Fibroblast of skin of abdomen (primary cell): ENCODE measurements at regions not wholly inside any gene's neighbourhood (a gene's known extent, or its start where the extent isn't known, plus 50 kb on each side); places are given as distances from the start of the nearest gene placed in this dataset.
A peak's percentile ranks its signal among the peaks of the same experiment; 100 is the strongest.

Experiments
- DNase-seq: peaks from one replicate; pipeline ENCODE4 v3.0.0-alpha.2; 2013

DNA sequence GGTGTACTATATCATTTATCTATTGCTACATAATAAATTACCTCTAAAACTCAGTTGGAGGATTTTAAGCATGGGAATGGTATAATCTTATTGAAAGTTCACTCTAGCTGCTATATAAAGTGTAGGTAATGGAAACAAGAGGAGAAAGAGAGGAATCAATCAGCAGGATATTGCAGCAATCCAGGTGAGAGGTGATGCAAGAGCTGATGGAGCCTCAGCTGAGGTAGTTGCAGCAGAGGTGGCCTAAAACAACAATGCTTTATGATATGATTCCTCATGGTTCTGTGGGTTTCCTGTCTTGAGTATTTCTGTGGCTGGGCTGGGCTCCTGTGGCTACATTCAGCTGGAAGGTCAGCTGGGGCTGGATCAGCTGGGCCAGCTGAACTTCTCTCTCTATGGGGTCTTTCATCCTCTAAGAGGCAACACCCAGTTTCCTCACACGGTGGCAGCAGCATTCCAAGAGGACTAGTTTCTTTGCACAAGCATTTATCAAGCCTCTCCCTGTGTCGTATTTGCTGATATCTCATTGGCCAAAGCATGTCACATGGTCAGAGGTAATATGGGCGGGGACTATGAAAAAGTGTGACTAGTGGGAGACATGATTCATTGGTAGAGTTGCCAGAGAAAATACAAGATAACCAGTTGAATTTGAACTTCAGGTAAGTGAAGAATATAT, 135.4 kb upstream of the LARGE1 start:
- no peak for DNase-seq

DNA sequence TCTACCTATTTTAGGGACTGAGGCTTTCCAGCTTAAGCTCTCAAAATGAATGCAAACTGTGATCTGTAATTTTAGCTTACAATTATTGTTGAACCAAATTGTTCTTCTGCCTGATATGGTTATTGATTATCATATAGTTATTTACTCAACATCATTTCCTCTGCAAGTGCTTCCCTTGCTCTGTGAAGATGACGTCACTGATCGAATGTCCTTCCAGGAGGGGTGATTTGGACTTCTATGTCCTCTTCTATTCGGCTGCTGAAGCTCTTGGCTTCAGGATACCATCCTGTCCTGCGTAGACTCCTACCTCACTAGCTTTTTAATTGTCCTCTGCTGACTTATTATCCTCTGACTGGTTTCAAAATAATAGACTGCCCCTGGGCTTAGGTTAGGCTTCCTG, 137.4 kb upstream of the LARGE1 start:
- no peak for DNase-seq

DNA sequence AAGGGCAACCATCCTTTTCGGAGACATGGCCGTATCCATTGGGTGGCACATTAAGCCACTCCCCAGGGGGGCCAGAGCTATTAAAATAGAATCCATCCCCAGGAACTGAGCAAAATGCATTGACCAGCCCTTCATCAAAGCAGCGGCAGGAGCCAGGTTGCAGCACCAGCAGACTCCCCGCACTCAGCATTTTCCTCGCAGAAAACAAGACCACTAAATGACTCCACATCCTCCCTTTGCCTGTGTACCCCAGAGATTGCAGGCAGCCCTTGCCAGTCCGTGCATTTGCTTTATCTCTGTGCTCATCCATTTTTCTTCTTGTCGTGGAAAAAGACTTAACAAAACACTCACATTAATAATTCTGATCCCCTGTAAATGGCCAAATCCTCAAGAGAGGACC, 144.4 kb upstream of the LARGE1 start:
- DNase-seq, result no peak

DNA sequence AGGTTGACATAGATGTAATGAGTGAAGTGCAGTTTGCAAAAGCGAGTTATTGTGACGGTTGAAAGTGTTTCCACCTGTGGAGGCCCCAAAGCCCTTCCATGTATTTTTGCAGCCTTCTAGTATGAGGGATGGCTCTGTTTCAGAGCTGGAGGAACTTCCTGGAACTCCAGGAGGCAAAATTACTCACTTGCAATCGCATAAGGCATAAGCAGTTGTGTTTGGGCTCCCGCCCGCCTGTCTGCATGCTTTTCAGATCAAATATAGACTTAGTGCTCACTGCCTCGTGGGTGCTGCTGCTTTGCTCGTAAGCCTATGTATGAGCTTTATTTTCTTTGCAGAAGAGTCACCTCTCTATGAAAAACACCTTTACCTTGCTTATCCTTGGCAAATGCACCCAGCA, 146.8 kb upstream of the LARGE1 start:
- DNase-seq, result no peak

DNA sequence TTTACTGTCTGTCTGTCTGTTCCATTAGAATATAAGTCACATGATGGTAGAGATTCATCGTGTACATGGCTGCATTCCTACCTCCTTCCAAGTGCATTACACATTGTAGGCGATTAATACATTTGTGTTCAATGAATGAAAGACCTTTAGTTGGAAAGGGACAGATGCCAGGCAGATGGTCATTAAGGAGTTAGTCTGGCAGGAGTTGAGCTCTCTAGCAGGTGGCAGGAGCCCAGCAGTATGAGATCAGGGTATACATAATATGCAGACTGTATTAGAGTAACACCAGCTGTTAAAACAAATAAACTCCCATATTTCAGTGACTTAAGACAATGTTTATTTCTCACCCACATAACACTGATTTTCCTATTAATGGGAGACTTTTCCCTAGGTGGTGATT, 147.7 kb upstream of the LARGE1 start:
- no peak for DNase-seq

DNA sequence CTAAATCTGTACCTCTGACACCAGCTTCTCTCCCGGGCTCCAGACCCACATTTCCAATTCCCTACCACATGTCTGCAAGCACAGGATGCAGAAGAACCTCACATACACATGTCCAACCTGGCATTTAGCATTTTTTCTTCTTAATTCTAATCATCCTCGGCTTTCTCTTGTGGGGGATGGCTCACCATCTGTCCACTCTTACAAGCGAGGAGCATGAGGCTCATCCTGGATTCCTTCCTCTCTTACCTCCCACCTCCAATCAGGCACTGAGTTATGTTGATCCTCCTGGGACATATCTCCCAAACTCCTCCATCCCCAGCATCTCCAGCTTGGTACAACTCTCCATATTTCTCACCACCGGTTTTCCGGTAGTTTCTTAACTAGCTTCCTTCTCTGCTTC, 149.8 kb upstream of the LARGE1 start:
- DNase-seq, result no peak

DNA sequence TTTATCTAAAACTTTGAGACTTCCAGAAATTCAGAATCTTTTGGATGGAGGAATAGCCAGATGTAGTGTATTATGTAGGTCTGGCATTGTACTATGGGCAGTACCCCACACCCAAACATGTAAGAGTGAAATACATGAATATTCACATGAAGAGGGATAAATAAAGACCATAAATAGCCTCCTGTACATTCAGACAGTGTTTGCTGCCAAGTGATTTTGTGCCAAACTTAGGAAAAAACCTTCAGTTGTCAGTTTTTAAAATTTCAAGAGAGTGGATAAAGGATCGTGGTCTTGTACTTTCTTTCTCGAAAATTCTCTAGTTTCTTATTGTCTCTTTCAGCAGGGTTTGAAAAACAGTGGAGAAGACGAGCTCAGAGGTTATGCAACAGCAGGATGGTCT, 150.3 kb upstream of the LARGE1 start:
- DNase-seq, result no peak

DNA sequence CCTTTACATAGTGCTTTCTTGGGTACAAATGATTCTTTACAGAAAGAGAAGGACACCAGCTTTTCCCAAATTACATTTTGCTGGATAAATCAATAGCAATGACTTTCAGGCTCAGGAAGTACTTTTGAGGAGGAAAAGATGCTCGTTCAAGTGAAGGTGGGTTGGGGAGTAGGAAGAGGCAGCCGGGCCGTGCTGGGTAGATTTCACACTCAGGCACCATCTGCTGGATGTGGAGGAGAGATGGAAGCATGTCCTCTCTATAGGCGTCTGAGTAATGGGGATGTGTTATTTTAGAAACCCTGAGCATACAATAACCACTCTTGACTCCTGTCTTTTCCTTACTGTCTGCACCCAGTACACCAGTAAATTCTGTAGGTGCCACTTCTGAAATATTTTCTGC, 152.3 kb upstream of the LARGE1 start:
- DNase-seq, result no peak

DNA sequence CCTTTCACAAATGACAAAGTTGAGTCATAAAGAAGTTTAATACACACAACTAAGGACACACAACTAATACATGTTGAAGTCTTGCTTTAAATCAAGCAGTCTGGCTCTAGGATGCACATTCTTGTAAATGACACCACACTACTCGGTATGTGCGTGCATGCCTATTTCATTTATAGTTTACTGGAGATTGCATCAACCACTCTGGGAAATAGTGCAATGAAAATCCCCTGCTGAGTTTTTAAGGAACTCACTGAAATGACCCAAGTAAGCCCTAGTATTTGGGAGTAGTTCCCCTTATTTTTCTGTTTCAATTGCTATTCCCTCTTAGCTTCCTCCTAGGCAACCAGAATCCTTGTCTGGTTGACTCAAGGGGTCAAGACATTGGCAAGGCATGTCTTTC, 160.2 kb upstream of the LARGE1 start:
- DNase-seq, result no peak

DNA sequence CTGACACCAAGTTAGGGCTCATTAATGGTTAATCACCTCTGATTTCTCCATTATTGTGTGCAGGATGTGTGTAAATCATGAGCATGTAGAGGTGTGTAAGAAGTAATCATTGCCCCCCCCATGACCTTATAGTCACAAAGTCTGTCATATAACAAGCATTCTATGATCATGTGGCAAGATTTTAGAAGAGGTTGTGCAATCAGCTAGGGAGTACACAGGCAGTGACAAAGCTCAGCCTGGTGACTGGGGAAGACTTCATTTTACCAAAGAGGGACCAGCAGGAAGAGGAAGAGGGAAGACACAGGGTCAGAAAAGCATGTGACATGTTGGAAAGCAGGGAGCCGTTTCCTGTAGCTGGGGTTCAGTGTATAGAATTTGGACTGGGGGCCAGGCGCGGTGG, 176.5 kb upstream of the LARGE1 start:
- DNase-seq, result no peak

DNA sequence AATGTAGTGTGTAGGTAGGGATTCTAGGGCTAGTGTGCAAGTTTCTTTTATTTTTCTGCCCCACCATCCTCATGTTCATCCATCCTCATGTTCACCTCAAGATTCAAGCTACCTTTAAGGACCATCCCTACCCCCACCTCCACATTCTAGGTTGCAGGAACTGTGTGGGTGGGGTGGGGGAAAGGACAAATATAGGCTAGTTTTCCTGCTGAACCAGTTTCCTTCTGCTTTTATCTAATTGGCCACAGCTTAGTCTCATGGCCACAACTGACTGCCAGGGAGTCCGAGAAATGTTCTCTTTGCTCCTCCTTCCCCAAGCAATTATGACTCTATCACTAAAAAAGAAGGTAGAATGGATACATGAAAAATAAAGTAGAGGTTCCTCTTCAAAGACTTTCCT, 179.0 kb upstream of the LARGE1 start:
- no peak for DNase-seq

DNA sequence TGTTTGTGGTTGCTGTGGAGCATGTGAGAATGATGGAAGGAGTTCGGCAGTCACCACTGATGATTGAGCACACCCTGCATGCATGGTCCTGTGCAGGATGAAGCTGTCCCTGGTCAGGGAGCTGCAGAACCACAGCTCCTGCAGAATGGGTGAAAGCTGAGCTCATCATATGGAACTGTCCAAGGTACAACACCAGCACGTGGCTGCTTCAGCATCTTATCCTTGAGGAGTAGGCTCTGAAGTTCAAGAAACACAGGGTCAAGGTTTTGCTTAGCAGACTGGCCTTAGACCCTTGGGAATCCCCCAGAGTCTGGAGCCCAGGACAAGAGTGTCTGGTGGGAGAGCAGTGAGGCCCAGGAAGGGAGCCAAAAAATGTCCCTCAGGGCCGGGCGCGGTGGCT, 182.4 kb upstream of the LARGE1 start:
- no peak for DNase-seq

DNA sequence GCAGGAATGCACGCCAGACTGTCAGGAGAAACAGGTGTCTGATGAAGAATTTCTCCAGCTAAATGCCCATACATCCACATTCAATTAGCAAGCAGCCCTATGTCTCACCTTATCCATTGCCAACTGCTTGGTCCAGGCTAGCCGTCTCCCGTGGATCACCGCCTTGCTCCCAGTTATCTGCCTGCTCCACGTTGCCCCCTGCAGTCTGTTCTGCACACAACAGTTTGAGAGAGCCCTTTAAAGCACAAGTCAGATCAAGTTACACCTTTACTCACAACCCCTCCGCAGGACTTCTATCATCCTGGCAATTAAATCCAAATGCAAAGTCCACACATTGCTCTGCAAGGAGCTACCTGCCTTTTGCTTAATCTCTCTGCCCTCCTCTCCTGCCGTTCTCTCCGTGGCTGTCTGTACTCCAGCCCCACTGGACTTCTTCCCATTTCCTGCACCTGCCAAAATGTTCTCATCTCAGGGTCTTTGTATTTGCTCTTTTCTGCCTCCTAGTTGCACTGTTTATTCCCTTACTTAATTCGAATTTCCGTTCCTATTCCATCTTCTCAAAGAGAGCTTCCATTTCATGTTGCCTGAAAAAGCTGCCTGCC, 185.3 kb upstream of the LARGE1 start:
- no peak for DNase-seq

DNA sequence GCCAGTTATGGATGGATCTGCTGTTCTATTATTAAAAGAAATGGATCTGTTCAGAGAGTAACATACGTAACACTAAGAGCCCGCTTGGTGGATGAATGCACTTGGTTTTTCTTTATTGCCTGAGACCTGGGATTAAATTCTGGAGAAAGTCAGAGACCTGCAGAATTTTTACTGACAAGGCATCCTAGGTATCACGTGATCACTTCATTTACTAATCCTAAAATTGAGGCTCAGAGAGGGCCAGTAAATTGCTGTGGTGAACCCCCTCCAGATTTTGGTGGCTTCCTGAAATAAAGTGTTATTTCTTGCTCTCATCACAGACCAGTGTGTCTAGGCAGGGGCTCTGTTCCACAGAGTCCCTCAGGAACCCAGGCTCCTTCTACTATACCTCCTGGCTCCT, 187.9 kb upstream of the LARGE1 start:
- DNase-seq, result no peak

DNA sequence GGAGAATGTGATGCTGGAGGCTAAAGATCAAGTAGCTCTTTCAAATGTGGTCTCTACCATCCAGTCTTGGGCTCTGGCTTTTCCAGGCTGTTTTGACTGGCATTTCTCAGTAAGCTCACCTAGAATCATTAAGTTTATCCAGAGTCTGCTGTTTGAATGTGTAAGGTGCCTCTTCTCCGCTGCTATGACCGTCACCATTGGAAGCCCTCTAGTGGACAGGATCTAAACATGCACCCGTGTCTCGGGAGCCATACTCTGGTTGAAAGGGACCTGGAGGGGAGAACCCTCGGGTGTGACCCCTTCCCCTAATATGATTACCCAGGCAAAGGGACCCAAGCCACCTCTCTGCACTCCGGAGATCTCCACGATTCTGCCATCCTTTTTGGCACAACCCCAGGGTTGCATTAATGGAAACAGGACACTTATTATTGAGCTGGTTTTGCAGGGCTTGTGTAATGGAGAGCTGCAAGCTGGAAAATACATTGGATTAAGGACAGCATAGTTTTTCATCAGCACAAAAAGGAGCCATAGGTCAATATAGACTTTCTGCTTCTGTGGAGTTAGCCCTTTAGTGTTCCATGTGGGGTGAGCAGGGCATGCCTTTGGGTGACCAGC, 191.0 kb upstream of the LARGE1 start:
- DNase-seq, result peak; percentile 6

DNA sequence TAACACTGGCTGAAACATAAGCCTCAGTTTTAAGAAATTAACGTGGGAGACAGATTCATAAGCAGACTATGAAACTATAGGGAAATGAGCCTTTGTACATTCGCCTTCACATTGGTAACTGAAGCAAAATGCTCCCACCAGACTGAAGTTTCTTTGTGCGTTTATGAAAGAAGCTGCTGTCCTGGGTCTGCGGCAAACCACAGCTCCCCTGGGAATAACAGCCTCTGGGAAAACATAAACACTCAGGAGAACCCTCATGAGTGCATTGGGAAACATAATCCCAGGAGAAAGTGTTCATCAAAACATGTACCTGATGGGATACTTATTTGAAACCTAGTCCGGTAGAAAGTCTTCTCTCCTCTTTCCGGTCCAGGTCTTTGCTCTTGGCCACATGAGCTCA, 193.1 kb upstream of the LARGE1 start:
- no peak for DNase-seq

DNA sequence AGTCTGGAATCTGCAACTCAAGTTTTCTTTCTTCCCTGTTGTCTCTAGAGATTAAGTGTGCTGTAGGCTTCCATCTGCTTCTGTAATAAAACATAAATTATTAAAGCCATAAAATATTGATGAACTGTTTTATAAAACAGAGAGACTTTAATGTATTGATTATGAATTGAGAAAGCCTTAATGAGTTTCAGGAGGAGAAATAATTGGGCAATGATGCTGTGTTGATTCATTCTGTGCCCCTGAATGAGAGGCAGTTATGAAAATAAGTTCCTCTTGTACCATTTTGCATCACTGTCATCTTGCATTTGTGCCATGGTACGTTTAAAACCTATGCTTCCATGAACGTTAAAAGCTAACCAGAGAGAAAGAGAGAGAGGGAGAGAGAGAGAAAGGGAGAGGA, 194.1 kb upstream of the LARGE1 start:
- DNase-seq, result no peak

DNA sequence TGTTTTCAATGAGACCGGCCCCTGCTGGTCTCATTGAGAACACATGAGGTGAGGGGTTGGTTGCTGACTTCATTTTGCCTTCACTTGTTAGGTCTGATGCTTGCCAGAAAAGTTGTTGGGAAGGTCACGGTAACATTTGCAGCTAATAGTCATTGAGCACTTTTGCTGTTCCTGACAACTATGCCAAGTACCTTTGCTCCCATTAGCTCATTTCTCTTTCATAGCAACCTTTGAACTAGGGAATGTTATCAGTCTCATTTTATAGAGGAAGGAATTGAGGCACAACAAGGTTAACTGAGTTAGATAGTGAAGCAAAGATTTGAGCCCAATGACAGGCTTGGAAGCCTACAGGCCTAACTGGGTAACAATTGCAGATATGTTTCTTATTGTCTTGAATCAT, 195.4 kb upstream of the LARGE1 start:
- no peak for DNase-seq

DNA sequence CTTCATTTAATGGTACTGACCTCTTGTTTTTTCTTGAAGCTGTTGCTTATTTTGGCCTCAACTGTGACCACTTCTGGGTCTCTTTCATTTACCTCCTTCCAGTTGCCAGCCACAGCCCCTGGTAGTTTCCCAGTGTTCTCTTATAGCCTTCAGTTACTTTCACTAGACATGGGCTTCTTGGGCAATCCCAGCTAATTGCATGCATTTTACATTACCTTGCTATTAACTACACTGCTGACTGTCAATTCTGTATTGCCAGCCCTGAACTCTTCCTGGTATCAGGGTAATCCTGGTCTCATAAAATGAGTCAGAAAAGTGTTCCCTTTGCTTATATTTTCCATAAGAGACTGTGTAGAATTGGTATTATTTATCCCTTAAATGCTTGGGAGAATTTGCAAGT, 195.8 kb upstream of the LARGE1 start:
- DNase-seq, result no peak

DNA sequence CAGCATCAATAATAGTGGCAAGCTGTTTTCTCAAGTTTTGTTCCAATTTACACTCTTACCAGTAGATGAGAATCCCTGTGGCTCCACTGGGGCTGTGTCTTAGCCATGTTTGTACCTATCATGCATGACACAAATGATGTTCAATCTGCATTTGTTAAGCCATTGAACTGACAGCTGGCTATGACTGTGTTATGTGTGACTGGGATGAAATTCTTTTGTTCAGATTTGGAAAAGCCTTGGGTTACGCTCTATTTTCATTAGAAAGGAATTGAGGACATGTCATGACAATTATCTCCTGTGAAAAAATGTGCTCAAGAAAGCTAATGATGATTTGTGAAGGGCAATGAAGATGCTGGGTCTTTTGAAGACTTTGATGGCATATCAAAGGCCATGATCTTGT, 201.8 kb upstream of the LARGE1 start:
- DNase-seq, result no peak

DNA sequence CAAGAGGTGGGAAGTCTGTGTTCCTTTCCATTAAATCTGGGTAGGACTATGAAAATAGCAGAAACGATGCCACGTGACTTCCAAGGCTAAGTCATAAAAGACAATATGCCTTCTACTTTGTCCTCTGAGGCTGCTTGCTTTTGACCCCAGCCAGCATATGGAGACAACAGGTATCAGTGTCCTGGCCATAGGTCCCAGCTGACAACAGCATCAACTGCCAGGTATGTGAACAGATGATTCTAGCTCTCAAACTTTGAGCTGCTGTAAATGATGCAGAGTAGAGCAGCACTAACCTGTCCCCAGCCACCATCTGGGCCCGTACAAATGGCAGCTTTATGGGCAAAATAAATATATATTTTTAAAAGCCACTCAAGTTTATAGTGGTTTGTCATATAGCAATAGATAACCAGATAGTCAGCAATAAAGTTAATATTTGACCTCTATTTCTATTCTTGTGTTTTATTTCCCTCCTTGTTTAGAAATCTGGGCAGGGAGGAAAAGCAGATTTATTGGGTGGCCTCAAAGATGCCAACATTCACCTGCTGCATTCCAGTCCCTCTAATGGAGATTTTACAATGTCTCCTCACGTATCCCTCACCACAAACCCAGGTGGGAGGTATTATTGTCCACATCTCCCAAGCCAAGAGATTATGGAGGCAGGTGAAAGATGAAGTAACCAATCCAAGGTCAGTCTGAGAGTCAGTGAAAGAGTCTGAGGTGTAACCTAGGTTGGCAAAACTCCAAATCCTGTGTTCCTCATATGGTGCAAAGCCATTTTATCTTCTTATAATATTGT, 209.6 kb upstream of the LARGE1 start:
- DNase-seq, result no peak

DNA sequence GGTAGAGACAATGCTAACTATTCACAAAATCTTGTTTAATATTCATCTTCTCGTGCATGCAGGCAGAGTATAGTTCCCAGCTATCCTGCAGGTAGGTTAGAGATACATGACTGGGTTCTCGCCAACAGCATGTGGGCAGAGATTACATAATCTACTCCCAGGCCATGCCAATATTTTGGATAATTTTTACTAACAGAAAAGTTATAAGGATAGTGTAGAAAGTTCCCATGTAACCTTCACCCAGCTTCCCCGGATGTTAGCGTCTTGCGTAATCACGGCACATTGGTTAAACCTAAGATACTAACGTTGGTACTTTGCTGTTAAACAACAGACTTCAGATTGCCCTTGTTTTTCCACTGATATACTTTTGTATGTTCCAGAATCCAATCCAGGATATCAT, 215.5 kb upstream of the LARGE1 start:
- no peak for DNase-seq

DNA sequence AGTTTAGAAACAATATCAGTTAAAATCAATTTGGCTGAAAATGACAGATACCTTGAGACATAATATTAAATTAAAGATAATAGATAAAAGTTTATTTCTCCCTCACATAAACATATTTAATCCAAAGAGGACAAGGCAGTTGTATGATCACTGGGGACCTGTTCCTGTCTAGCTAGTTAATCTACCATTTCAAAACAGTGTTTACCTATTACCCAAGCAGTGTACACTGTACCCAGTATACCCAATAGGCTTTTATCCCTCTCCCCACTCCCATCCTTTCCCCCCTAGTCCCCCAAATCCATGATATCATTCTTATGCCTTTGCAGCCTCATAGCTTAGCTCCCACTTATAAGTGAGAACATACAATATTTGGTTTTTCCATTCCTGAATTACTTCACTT, 229.7 kb upstream of the LARGE1 start:
- no peak for DNase-seq

DNA sequence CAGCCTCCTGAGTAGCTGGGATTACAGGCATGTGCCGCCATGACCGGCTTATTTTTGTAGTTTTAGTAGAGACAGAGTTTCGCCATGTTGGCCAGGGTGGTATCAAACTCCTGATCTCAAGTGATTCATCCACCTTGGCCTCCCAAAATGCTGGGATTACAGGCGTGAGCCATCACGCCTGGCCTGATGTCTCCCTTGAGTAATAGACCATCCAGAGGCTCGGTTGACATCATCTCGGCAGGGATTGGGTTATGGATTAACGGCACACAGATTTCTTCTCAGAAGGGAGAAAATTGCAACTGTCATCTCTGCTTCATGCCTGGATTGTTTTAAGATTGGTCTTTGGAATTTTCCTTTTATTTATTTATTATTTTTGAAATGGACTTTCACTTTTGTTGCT, 239.2 kb upstream of the LARGE1 start:
- DNase-seq, result no peak
